SK-N-SH (cell line): ENCODE measurements at regions not wholly inside any gene's neighbourhood (a gene's known extent, or its start where the extent isn't known, plus 50 kb on each side); places are given as distances from the start of the nearest gene placed in this dataset.

Source experiments
- EZH2phosphoT487 ChIP-seq: fragments of 200-600 bp; sonication (generic); IDR thresholded peaks from 2 replicates; pipeline ENCODE4 v1.6.1; 2017; ENCODE audit warnings: low read depth, mixed run types, mild to moderate bottlenecking, antibody characterized with exemption, moderate library complexity, borderline replicate concordance
- POLR2AphosphoS5 ChIP-seq: IDR thresholded peaks from 2 replicates; pipeline ENCODE4 v1.6.1; 2012; ENCODE audit warnings: low read depth, low read length
- REST ChIP-seq: IDR thresholded peaks from 2 replicates; pipeline ENCODE4 v1.6.1; 2012; ENCODE audit warnings: mild to moderate bottlenecking, low read depth, low read length, moderate library complexity
- TF ChIP-seq, protein P1 (sequence below): fragments of 150-350 bp; IDR thresholded peaks from 2 replicates; pipeline ENCODE4 v1.6.1; 2017; ENCODE audit warnings: antibody characterized with exemption, low read length, low read depth, borderline replicate concordance
- TF ChIP-seq, protein P2 (sequence below): IDR thresholded peaks from 2 replicates; pipeline ENCODE4 v1.4.0; 2012; ENCODE audit warnings: low read depth
- TF ChIP-seq, protein P3 (sequence below): fragments of 200-600 bp; sonication (generic); IDR thresholded peaks from 2 replicates; pipeline ENCODE4 v1.6.1; 2017; ENCODE audit warnings: antibody characterized with exemption, mild to moderate bottlenecking, moderate library complexity

DNA sequence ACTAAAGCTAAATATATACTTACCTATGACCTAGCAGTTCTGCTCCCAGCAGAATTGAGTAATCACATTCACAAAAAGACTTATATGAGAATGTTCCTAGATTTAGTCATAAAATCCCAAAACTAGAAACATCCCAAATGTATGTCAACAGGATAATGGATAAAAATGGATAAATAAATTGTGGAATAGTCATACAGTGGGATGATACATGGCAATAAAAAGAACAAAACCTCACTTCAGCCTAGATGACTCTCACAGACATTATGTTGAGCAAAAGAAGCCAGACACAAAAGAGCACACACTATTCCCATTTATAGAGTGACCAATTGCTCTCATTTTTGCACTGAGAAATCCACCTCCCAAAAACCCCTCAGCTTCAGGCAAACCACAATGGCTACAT lies 352.4 kb upstream of the HTR2A start:
- TF ChIP-seq, protein P1, sequence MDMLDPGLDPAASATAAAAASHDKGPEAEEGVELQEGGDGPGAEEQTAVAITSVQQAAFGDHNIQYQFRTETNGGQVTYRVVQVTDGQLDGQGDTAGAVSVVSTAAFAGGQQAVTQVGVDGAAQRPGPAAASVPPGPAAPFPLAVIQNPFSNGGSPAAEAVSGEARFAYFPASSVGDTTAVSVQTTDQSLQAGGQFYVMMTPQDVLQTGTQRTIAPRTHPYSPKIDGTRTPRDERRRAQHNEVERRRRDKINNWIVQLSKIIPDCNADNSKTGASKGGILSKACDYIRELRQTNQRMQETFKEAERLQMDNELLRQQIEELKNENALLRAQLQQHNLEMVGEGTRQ: no peak
- TF ChIP-seq POLR2AphosphoS5 (no peak), REST (no peak), EZH2phosphoT487 (no peak)
- TF ChIP-seq, protein P2, sequence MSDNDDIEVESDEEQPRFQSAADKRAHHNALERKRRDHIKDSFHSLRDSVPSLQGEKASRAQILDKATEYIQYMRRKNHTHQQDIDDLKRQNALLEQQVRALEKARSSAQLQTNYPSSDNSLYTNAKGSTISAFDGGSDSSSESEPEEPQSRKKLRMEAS: no peak
- TF ChIP-seq, protein P3, sequence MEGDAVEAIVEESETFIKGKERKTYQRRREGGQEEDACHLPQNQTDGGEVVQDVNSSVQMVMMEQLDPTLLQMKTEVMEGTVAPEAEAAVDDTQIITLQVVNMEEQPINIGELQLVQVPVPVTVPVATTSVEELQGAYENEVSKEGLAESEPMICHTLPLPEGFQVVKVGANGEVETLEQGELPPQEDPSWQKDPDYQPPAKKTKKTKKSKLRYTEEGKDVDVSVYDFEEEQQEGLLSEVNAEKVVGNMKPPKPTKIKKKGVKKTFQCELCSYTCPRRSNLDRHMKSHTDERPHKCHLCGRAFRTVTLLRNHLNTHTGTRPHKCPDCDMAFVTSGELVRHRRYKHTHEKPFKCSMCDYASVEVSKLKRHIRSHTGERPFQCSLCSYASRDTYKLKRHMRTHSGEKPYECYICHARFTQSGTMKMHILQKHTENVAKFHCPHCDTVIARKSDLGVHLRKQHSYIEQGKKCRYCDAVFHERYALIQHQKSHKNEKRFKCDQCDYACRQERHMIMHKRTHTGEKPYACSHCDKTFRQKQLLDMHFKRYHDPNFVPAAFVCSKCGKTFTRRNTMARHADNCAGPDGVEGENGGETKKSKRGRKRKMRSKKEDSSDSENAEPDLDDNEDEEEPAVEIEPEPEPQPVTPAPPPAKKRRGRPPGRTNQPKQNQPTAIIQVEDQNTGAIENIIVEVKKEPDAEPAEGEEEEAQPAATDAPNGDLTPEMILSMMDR: no peak
